AG08396 (cell line): ENCODE measurements at regions not wholly inside any gene's neighbourhood (a gene's known extent, or its start where the extent isn't known, plus 50 kb on each side); places are given as distances from the start of the nearest gene placed in this dataset.
"Not testable (repeated sequence)": the region's sequence is repeated elsewhere in the genome, so short reads cannot be mapped to it uniquely, and the experiment has no call there.

Experiments used
- DNase-seq: peaks from one replicate; pipeline ENCODE4 v3.0.0; 2012; ENCODE audit warnings: low spot score, mixed read lengths

DNA sequence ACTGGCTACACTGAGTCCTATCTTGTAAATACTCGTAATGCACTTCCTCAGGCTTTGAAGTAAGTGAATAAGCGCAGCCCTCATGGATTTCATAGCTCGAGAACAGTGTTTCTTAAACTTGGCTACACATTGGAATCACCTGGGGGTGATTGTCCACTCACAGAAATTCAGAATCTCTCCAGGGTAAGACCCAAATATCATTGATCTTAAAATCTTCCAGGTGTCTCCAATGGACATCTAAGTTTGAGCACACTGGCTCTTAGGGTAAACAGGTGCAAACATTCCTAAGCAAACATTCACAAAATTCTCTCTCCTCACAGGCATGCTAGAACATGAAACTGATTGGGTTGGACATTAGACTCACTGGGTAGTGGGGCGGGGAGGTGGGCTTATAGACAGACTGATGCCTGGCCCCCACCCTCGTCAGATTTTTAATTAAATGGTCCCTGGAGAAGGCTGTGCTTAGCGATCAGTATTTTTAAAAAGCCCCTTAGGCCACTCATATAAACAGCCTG, 279.7 kb upstream of the TBL1XR1 start:
- DNase-seq = no peak

DNA sequence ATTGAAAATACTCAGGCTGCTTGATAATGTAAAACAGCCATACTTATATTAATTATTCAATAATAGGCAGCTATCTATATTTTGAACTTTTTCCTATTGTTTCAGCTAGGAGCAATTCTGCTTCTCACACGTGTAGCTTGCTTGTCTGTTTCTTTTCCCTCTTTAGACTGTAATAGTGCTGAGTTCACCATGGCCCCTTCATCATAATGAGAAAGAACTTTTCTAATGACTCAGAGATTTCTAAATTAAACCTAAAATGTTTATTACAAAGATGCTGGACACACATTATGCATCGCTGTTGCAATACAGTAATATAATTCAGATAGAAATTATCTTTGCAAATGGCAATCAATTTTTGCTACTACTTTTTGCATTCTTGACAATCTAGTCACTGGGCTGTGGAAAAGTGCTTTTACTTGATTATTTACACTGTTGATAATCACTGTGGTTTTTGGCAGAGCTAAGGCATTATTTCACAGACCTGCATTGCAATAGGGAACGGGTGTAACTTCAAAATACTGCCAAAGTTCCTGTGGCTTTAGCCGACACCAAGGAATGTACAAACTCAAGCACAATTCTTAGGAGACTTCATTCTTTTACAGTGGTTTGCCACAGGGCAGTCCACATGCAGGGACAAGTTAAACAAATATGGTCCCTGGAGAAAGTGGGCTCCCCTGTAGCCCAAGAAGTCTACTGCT, 281.0 kb upstream of the TBL1XR1 start:
- peak; percentile 71 for DNase-seq

DNA sequence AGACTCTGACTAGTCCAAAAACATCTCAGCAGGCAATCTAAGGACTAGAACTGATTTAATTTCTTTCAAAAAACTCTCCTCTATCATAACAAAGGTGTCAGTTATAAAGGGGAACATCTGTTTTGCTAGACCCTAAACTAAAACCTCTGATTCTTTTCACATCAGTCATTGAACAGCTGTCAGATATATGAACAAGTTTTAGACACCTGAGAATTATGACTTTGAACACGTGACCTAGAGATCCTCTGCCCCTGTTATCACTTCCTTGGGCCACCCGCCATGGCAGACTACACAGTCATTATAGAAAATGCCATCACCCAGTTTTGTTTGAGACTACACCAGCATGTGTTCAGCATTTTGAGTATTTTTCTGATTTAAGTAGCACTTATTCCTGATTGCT, 282.3 kb upstream of the TBL1XR1 start:
- DNase-seq = no peak

DNA sequence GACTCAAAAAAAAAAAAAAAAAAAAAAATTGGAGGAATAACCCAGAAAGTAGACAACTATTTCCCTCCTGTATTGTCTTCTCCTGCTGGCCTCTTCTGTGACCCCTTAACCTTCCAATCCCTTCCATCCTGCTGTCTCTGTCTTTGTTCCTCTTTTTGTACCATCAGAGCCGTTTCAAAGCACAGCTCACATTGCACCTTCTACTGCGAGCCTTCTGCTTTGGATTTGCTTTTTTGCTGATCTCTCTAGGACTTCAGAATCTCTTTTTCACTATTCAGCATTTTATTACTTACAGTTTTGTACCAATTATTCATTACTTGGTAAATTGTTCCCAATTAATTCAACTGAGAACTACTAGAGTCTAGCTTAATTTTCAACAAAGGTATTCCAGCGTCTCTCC, 284.0 kb upstream of the TBL1XR1 start:
- no peak for DNase-seq

DNA sequence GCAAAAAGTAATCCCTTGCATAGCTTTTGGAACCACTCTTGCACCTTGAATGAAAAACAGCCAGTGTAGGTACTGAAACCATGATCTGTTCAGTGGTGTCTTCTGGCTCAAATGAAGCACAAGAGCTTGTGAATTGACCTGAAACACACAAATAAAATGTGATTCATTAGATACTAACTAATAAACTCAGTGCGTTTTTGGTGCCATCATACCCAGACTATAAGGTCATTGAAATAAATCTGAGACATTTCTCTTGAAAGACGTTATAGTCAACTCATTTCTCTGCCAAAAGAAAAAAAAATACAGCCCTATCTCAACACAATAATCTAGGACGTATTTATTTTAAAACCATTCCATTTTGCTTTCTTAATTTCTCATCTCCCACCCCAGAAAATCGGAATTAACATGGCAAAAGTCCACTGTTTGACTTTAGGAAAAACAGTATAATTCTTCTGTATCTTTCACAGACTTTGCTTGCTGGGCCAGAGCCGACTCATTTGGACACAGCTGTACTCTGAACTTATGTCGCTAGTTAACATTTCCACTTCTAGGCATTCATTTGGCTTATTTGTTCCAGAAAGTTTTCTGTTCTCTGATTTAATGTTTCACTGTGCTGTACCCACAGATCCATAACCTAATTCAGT, 284.9 kb upstream of the TBL1XR1 start:
- DNase-seq = no peak

DNA sequence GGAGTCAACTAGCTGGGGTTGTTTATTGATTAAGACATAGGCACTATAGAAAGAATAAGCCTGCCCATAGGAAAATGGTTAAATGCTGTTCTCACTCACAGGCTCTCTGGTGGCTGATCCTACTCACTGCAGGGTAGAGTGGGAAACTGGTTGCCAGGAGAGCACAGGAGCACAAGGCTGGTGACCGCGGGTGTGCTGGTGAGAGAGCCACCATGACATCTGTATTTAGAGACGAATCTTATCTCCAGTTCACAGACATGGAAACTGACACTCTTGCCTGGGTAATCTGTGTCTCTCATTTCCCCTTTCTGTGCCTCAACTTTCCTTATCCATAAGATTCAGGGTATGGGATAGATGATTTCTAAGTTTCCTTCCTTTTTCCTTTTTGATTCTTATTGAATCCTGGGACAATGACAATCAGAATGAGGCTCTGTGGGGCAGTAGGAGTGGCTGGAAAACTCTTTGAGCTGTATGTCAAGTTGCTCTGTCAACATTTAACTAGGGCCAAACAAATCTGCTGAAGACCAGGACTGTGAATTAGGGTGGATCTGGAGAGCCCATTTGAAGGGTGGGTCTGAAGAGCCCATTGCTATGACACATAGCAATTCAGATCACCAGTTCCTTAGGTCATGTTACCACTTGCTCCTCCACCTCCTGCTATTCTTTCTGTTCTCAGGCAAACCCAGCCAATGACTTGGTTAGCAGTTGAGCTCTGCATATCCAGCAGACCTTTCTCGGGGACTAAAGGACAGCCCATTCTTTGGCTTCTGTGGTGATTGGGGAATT, 286.1 kb upstream of the TBL1XR1 start:
- no peak for DNase-seq

DNA sequence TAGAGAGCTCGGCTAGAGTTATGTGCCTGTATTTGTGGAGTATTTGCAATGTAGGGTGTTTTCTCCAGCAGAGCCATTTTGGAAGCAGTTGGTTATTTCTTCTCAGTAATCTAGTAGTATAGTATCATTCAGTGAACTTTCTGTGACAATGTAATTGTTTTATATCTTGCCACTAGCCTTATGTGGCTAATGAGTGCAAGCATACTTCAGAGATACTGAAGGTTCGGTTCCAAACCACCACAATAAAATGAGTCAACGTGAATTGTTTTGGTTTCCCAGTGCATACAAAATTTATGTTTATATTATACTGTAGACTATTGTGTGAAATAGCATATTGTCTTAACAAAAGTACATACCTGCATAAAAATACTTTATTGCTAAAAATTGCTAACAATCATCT, 286.9 kb upstream of the TBL1XR1 start:
- no peak for DNase-seq

DNA sequence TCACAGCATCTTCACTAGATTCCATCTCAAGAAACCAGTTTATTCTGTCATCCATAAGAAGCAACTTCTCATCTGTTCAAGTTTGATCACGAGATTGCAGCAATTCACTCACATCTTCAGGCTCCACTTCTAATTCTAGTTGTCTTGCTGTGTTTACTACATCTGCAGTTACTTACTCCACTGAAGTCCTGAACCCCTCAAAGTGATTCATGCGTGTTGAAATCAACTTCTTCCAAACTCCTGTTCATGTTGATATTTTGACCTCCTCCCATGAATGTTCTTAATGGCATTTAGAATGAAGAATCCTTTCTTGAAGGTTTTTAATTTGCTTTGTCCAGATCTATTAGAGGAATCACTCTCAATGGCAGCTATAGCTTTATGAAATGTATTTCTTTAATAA, 287.6 kb upstream of the TBL1XR1 start:
- DNase-seq = no peak

DNA sequence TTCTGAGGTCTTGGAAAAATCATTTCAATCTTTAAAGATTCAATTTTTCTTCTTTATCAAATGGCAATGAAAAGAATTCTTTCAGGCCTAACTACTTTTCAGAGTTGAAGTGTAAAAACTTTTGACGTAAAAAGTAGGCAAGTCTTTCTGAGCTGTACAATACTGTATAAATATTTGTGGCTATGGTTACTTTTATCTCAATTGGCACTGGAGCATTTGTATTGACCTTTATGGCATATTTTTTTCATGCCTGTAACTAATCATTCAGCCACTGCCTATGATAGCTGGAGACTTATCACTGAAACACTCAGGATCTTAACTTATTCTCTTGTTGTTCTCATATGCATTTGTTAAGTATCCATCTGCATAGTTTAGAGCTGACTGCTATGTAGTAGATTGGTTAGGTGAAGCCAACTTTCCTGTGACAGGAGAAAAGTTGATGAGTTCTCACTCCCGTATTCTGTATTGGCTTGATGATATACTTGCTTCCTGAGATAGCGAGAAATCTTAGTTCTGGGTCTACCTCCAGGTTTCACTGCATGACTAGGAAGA, 290.4 kb upstream of the TBL1XR1 start:
- no peak for DNase-seq

DNA sequence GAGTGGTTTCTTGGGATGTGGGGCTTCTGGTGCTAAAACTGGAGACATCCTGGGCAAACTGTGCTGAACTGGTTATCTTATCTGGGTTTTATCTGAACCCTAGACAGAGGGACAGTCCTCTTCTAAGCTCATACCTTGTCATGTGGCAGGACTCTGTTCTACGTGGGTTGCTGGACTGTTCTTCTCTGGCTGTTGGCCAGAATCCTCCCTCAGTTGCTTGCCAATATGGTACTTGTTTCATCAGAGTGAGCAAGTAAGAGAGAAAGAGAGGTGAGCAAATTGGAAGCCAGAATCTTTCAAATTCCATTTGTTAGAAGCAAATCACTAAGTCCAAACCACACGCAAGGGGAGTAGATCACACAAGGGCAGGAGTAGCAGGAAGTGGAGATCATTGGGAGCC, 291.5 kb upstream of the TBL1XR1 start:
- no peak for DNase-seq

DNA sequence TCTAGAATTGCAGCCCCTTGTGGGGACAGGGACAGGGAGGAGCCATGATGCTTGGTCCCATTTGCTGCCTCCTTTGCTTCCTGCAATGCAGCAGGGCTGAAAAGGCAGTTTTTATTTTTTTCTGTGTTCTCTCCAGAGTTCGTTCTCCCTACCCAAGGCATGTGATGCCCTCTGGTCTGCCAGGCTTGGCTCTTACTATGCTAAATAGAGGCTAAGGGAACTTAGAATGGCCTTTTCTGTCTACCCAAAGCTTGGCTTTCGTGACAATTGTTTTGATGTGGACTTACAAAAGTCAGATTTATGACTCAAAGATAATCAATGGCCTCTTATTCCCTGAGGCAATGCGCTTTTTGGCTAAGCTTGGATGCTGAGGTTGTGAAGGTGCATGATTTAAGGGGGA, 293.3 kb upstream of the TBL1XR1 start:
- no peak for DNase-seq

DNA sequence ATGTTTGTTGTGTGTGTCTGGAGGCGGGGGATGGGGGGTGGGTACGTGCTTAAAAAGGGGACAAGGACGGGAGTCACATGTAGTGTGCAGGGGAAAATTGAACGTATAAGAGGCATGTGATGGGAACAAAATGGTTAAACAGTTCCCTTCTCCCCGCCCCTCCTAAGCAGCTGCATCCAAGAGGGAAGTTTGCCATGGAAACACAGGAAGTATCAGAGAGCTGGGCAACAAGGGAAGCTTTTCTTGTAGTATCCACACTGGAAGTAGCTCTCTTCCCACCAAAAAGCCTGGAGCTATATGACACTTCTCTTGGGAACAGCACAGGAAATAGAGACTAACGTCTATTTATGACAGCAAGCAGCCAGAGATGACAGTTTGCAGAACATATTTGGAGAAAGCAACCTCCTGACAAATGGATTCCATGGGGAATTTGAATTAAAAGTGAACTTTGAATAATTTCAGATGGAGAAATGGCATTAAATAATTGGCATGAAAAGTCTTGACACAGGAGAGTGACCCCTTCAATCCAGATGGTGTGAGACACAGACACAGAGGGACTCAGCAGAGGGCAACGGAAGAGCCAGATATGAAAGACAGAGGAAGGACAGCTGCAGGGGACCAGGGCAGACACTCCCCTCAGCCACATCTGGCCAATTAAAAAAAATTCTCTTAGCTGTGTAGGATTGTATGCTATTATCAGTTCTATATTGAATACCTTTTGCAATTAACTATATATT, 294.2 kb upstream of the TBL1XR1 start:
- DNase-seq = no peak

DNA sequence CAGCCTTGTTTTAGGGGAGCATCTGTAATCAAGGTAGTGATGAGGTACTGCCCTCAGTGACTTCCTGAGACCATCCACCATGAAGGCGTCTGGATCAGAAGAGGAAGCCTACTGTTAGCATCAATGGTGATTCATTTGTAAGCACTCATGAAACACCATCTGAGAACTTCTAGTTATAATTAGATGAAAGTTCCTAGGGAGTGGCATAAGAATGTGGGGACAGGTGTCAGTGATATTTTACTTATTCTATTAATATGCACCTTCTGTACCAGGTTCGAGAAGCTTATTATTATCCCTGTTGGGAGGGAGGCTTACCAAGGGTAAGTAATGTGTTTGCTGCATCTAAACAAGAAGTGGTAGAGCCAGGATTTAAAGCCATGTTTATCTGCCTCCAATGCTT, 295.8 kb upstream of the TBL1XR1 start:
- no peak for DNase-seq

DNA sequence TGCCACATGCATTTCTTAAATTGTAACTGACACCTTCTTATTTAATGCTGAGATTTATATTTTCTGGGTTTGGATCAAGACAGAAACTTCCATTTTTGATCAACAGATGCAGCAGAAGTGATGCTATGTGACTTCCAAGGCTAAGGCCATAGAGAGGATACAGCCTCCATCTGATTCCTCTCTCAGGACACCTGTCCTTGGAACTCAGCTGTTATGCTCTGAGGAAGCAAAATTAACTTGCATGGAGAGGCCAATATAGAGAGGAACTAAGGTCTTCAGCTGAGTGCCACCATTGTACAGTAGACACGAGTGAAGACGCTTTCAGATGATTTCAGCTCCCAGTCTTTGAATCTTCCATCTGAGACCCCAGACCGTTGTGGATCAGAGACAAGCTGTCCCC, 296.9 kb upstream of the TBL1XR1 start:
- no peak for DNase-seq

DNA sequence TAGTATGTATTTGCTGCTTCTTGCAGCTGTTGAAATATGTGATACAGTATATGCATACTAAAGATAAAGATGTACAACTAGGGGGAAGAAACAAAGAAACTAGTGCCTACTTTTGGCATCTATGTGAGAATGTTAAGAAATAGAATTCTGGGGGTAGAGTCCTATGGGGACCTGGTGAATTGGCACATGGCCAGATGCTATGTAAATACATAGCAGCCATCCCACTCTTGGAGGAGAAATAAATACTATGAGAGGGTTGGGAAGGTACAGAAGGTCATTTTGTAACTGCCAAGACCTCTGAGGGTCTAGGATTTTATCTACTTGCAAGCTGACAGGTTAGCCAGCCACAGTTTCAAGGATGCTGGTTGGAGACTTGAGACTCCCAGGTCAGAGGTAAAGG, 298.3 kb upstream of the TBL1XR1 start:
- DNase-seq = no peak

DNA sequence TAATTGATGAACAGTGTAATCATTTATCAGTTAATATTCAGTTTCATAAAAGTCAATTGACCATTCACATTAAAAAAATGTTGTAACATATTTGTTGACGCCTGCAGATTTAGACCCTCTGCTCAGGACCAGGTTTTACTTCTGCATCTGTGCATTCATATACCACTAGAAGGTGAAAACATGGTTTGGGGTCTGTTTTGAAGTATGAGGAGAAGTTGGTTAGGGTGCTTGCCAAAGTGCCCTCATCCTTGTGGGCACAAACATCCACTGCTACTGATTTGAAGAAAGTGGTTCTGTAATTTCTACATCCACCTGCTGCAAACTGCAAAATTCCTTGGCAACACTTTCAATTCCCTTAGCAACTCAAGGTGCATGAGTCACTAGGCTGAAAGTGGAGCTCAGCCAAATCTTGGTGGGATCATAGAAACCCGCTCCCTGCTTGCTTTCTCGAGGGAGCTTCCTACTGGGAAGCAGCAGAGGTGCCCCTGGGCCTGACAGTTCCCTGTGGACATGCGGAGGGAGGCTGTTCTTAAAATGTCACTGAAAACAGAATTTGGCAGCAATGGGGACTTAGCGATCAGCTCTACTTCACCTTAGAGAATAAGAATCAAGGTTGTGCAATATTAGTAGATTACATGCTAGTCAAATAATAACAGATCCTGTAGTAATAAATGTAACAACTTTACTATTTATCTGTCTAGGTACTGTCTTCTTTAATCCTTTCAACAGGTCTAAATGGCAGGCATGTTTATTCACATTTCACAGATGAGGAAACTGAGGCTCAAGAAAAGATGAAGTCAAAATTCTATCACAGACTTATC, 301.0 kb upstream of the TBL1XR1 start:
- DNase-seq = no peak

DNA sequence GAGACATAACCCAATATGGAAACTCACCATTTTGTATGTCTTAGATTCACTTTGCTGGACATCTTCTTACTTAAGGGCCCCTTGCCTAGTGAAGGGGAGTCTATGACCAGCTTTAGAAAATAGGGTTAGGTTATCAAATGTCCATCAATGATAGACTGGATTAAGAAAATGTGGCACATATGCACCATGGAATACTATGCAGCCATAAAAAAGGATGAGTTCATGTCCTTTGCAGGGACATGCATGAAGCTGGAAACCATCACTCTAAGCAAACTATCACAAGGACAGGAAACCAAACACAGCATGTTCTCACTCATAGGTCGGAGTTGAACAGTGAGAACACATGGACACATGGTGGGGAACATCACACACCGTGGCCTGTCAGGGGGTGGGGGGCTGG, 301.8 kb upstream of the TBL1XR1 start:
- not testable (repeated sequence) for DNase-seq

DNA sequence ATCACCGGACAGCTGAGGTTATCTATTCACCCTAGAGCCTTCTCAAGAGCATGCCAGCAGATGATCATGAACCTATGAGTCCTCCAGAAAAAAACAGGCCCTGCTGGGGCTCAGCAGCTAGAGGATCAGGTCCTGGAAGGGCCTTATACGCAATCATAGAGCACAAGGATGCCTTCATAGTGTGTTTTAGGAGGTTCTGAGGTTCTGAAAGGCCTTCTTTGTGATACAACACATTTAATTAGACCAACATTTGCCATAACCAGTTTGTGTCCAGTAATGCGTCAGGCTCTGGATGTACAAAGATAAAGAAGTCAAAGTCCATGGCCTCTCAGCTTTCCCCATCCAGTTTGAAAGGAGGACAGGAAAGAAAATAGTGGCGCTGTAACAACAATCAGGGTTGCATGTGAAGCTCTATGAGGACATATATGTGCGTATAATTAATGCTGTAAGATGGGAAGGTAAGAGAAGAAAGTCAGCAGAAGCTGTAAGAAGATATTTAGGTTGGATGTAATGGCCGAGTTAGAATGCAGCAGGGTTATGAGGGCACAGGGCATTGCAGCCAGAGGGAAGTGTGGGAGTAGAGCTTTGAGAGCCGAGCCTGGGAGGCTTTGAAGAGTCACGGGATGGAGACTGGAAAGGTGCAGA, 302.6 kb upstream of the TBL1XR1 start:
- DNase-seq = no peak

DNA sequence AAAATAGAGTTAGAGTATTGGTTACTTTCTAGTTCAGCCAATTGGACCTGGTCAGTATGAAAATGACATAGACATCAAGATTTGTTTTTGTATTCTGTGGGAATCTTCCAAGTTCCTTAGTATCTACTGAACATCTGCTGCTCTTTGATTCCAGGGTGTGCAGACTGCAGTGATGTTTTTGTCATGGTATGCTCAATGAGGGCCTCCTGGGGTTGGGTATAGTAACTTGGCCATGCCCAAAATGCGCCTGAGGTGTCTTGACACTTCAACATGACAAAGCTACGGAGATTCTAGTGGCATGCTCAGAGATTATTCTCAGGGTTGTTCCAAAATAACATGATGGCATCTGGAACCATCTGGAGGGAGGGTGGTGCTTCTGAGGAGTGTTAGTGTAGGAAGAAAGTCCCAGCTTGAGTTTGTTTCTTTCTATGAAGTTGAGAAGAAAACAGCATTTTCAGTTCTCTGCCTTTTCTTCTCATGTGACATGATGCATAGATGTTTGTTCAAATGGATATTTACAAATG, 313.5 kb upstream of the TBL1XR1 start:
- DNase-seq = no peak
